Lower leg skin (tissue), 3 donors: ENCODE measurements at regions not wholly inside any gene's neighbourhood (a gene's known extent, or its start where the extent isn't known, plus 50 kb on each side); places are given as distances from the start of the nearest gene placed in this dataset.

Experiments
- POLR2A ChIP-seq, 2 donors: fragments of 450-650 bp; IDR thresholded peaks; one replicate each; pipeline ENCODE4 v1.6.1; 2016 to 2017; ENCODE audit warnings: antibody characterized with exemption in 2 of 2, mild to moderate bottlenecking in 1 of 2, moderate library complexity in 1 of 2
- TF ChIP-seq, protein P1 (sequence below), 3 donors: fragments of 450-650 bp; IDR thresholded peaks; one replicate each; pipeline ENCODE4 v1.5.1; 2016; ENCODE audit warnings: antibody characterized with exemption in 3 of 3, mild to moderate bottlenecking in 3 of 3, moderate library complexity in 2 of 3

DNA sequence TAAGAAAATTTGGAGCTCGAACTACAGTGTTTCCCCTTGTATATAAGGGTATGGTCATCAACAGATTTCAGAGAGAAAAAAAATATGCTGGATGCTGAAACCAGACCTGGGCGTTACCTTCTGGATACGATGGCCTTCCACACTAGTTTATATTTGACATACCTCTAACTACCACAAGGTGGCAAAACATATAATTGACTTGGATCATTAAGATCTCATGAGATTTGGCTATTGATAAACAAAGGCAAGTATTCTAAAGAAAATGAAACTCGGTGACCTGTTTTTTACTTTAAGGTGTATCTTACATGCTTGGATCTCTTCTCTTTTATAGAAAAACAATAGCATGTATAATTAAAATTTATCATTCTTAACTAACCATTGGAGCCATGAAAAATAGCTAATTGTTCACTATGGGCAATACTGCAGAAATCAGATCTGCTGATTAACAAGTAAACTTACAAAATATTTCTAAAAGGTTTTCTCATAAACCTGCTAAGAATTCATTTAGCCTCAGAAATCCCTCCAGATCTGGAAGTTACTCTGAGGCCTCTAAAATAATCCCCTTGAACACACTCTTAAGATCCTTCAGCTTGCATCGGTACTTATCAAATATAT lies 300.6 kb upstream of the KCNH8 start:
- TF ChIP-seq, protein P1, sequence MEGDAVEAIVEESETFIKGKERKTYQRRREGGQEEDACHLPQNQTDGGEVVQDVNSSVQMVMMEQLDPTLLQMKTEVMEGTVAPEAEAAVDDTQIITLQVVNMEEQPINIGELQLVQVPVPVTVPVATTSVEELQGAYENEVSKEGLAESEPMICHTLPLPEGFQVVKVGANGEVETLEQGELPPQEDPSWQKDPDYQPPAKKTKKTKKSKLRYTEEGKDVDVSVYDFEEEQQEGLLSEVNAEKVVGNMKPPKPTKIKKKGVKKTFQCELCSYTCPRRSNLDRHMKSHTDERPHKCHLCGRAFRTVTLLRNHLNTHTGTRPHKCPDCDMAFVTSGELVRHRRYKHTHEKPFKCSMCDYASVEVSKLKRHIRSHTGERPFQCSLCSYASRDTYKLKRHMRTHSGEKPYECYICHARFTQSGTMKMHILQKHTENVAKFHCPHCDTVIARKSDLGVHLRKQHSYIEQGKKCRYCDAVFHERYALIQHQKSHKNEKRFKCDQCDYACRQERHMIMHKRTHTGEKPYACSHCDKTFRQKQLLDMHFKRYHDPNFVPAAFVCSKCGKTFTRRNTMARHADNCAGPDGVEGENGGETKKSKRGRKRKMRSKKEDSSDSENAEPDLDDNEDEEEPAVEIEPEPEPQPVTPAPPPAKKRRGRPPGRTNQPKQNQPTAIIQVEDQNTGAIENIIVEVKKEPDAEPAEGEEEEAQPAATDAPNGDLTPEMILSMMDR (IDR thresholded peaks at IDR 0.05), result no peak
- no peak for TF ChIP-seq POLR2A (IDR thresholded peaks at IDR 0.05)
